Dendritic cell treated with granulocyte-macrophage colony-stimulating factor and Interleukin-4, amounts not matched to agents 40 ng/mL and 50 ng/mL, for 4 days (primary cell): ENCODE measurements at regions not wholly inside any gene's neighbourhood (a gene's known extent, or its start where the extent isn't known, plus 50 kb on each side); places are given as distances from the start of the nearest gene placed in this dataset.

Source experiments
- H3K27ac Mint-ChIP-seq: one replicate; pipeline ENCODE4 v1.8.0; 2022; ENCODE audit warnings: mild to moderate bottlenecking, mixed read lengths
- H3K27me3 Mint-ChIP-seq: one replicate; pipeline ENCODE4 v1.8.0; 2022; ENCODE audit warnings: mild to moderate bottlenecking, mixed read lengths
- H3K36me3 Mint-ChIP-seq: one replicate; pipeline ENCODE4 v1.8.0; 2022; ENCODE audit warnings: low read depth, mixed read lengths
- H3K4me1 Mint-ChIP-seq: one replicate; pipeline ENCODE4 v1.8.0; 2022; ENCODE audit warnings: low read depth, mixed read lengths
- H3K4me3 Mint-ChIP-seq: one replicate; pipeline ENCODE4 v1.8.0; 2022; ENCODE audit warnings: mild to moderate bottlenecking, moderate library complexity, mixed read lengths
- H3K9me3 Mint-ChIP-seq: one replicate; pipeline ENCODE4 v1.8.0; 2022; ENCODE audit warnings: mixed read lengths
- intact Hi-C: fragments of 100-400 bp; cut with micrococcal nuclease; formaldehyde crosslinking; loops from one replicate; pipeline ENCODE4 v1.15.0; 2022

DNA sequence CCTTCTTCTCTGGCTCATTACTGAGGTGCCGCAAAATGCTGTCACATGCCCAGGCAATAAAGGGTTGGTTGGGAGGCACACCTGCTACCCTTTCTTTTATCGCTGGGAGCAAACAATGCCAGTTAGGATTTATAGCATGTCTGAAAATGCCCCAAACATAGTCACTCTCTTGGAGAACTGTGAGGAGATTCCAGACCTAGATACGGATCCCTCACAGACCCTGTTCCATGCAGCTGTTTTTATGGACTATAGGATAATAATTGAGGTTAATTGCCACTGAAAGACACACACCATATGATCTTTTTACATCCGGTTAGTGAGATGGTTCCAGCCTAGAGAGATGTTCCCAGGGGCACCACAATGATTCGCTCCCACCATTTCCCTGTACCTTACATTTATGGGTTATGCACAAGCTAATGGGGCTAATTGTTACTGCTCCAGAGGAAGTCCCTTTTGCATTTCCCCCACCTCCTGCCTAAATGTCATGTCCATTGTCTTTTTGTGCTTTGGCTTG lies 318.1 kb downstream of the PIK3R1 start:
- Mint-ChIP-seq H3K4me1 (peaks cover 20% of the 10 kb centered on the region), H3K36me3 (no peaks in the 10 kb centered on the region), H3K4me3 (no peak overlapping the region), H3K27me3 (no peaks in the 10 kb centered on the region), H3K27ac (no peak overlapping the region), H3K9me3 (no peaks in the 10 kb centered on the region)
- intact Hi-C loops = no loop called here

DNA sequence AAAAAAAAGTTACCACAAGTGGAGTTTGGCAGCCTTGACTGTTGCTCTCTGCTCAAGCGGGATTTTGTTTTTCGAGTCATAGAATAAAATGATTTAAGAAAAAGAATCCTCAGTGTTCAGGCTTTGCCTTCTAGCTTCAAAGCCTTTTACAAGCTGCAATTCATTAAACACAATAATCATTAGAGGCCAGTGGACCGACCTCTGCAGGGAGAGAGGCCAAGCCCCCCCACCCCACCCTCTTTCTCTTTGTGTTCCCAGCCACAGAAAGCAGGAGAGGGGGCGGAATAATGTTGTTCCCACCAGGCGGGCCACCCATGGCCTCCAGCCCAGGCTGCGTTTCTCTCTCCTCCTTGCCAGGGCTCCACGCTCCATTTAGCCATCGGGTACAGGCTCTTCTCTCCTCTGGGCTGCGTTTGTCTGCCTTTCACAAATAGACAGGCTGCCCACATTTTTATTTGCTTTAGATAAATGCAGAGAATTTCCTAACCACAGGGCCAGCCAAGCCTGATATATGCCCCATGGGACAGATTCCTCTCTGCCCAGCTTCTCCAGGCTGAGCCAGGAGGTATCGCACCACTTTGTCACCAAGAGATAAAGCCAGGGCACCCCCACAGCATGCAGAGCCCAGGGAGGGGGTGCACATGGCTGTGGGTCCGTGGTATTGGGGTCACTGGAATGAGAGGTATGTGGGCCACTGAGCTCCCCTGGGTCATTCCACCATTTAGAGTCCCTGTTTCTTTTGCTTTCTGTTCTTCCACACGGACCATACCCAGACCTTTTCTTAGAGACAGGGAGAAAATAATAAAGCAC lies 318.8 kb downstream of the PIK3R1 start:
- intact Hi-C loops = no loop called here
- H3K27ac Mint-ChIP-seq = no peak overlapping the region

DNA sequence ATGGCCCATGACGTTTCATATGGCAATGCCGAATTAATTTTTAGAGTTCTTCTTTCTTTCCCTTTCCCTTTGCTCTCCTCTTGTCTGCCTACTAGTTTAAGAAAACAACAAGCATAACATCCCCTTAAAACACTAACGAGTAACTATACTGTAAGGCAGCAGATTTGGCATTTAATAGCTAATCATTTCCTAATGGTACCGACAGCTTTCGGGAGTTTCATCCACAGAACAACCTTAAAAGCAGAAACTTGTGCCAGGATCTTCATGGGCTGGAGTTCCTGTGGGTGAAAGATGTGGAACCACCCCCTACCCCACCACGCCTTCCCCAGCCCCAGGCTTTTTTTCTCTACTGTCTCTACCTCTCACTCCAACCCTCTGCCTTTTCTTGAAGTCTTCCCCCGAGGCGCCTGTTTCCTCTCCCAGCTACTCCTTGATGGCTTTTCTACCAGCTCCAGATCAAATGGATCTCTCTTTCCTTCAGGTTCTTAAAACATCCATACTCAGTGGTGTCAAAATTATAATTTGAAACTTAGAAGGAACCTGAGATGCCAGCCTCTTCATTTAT lies 319.5 kb downstream of the PIK3R1 start:
- Mint-ChIP-seq H3K9me3 (no peaks in the 10 kb centered on the region), H3K4me1 (peaks cover 20% of the 10 kb centered on the region), H3K27ac (no peak overlapping the region), H3K4me3 (no peak overlapping the region), H3K27me3 (peaks cover 1% of the 10 kb centered on the region), H3K36me3 (no peaks in the 10 kb centered on the region)
- intact Hi-C loops = no loop called here

More for the DNA sequence above, 318.8 kb downstream of the PIK3R1 start:
- Mint-ChIP-seq H3K4me3 (no peak overlapping the region), H3K9me3 (no peaks in the 10 kb centered on the region), H3K4me1 (peaks cover 20% of the 10 kb centered on the region), H3K36me3 (no peaks in the 10 kb centered on the region), H3K27me3 (peaks cover 1% of the 10 kb centered on the region)

DNA sequence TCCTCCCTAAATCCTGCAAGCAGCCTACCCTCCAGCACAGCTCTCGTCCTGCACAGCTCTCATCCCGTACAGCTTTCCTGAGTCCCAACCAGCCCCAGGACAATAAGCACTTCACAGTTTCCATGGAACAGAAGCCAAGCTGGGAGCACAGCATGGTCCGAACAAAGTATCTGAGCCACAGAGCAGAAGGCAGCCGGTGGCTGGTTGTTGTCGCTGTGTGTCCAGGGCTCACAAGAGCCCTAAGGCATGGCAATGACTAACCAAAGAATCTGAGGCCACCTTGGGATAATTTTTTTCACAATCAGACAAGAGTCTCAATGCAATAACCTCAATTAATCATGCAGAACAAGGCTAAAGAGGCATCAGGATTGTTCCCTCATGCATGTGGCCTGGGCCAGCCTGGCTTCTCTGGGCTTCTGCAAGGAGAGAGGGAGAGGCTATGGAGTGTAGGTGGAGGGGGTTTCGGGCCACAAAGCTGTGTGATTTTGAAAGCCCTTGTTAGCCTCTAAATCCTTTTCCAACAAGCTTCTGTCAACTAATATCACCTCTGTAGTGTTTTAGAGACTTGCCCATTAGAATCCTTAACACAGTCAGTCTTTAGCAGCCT lies 323.4 kb downstream of the PIK3R1 start:
- H3K27me3 Mint-ChIP-seq = peaks cover 3% of the 10 kb centered on the region
- intact Hi-C loops = no loop called here
- no peak overlapping the region for H3K27ac Mint-ChIP-seq
- no peak overlapping the region for H3K4me3 Mint-ChIP-seq
- H3K36me3 Mint-ChIP-seq = no peaks in the 10 kb centered on the region
- H3K4me1 Mint-ChIP-seq = no peaks in the 10 kb centered on the region
- no peaks in the 10 kb centered on the region for H3K9me3 Mint-ChIP-seq

DNA sequence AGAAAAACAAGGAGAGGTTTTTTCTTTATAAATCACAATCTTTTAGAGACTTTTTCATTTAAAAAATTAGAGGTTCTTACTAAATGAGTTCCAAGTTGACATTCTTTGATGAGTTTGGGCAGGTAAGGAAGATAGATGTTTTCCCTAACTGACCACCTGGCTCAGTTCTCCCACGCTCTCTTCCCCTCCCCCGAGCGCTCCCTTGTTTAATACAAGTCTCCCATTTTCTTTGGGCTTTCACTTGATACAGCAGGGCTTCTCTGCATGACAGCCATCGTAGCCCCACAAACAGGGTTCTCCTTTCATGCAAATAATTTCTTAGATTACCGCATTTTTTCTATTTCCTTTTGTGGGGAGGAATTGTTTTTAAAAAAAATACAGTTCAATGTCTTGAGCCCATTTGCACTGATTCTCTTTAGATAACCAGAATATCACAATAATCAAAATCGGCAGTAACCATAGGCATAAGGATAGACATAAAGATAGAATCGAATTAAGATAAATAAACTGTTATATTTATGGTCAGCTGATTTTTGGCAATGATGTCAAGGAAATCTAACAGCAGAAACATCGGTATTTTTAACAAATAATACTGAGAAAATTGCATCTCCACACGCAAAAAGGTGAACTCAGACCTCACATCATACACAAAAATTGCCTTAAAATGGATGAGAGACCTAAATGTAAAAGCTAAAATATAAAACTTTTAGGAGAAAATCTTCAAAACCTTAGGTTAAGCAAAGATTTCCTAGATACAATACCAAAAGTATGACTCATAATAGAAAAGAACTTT lies 325.4 kb downstream of the PIK3R1 start:
- H3K27ac Mint-ChIP-seq = no peak overlapping the region
- H3K27me3 Mint-ChIP-seq = peaks cover 4% of the 10 kb centered on the region
- no peak overlapping the region for H3K4me3 Mint-ChIP-seq
- no peaks in the 10 kb centered on the region for H3K4me1 Mint-ChIP-seq
- intact Hi-C loops = no loop called here
- H3K36me3 Mint-ChIP-seq = no peaks in the 10 kb centered on the region
- no peaks in the 10 kb centered on the region for H3K9me3 Mint-ChIP-seq

DNA sequence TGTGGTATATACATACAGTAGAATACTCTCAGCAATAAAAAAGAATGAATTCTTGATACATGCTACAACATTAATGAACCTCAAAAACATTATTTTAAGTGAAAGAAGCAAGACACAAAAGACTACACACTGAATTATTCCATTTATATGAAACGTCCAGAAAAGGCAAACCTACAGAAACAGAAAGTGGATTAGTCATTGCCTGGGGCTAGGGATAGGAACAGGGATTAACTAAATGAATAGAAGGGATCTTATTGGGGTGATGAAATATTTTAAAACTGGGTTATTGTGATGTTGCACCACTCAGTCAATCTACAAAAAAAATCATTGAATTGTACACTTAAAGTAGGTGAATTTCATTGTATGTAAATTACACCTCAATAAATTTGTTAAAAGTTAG lies 326.7 kb downstream of the PIK3R1 start:
- peaks cover 4% of the 10 kb centered on the region for H3K27me3 Mint-ChIP-seq

DNA sequence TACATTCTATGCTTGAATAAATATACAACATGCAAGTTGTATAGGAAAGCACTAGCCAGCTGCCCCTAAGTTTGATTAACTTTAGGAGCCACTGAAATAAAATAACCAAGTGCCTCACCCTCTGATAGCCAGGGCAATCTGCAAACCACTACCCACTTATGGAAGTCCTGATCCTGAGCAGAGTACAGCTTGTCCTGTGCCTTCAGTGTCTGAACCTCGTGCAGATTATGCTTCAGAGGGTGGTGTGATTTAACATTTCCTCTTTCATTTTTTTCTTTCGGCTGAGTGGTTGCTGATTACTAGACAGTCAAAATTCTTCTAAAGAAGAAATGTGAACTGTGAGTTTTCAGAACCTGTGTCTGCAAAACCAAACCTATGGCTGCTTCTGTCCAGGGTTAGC lies 327.7 kb downstream of the PIK3R1 start:
- no peaks in the 10 kb centered on the region for H3K36me3 Mint-ChIP-seq
- no peaks in the 10 kb centered on the region for H3K4me1 Mint-ChIP-seq
- no peaks in the 10 kb centered on the region for H3K9me3 Mint-ChIP-seq
- H3K27me3 Mint-ChIP-seq = peaks cover 4% of the 10 kb centered on the region
- H3K4me3 Mint-ChIP-seq = no peak overlapping the region
- H3K27ac Mint-ChIP-seq = no peak overlapping the region
- intact Hi-C loops = no loop called here

More for the DNA sequence above, 326.7 kb downstream of the PIK3R1 start:
- Mint-ChIP-seq H3K4me1 (no peaks in the 10 kb centered on the region), H3K9me3 (no peaks in the 10 kb centered on the region), H3K4me3 (no peak overlapping the region), H3K27ac (no peak overlapping the region), H3K36me3 (no peaks in the 10 kb centered on the region)
- intact Hi-C loops = no loop called here

DNA sequence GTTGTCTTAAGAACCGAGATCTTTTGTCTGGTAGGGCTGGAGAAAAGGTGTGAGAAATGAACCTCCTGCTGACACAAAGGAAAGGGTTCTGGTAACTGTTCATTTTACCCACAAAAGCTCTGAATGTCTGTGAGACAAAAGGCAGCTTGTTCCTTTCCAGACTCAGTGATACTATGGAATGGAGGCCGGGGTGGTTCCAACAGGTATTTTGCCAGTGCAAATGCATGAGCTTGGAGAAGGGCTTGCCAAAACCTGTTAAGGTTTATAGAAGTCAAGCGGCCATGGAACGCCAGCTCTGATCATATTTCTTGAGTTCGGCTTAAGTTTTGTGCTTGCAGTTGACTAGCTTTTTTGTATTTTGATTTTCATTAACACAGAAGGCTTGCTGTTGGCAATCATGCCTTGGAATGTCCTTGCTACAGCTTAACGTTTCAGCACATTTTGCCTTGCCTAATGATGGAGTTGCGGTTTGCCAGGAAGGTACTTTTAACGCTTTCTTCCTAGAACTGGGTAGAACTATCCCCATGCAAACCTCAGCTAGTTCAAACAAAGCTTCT lies 328.6 kb downstream of the PIK3R1 start:
- H3K27me3 Mint-ChIP-seq = peaks cover 4% of the 10 kb centered on the region
- H3K27ac Mint-ChIP-seq = no peak overlapping the region
- H3K4me3 Mint-ChIP-seq = no peak overlapping the region
- H3K36me3 Mint-ChIP-seq = no peaks in the 10 kb centered on the region
- intact Hi-C loops = no loop called here
- H3K9me3 Mint-ChIP-seq = no peaks in the 10 kb centered on the region
- H3K4me1 Mint-ChIP-seq = no peaks in the 10 kb centered on the region

DNA sequence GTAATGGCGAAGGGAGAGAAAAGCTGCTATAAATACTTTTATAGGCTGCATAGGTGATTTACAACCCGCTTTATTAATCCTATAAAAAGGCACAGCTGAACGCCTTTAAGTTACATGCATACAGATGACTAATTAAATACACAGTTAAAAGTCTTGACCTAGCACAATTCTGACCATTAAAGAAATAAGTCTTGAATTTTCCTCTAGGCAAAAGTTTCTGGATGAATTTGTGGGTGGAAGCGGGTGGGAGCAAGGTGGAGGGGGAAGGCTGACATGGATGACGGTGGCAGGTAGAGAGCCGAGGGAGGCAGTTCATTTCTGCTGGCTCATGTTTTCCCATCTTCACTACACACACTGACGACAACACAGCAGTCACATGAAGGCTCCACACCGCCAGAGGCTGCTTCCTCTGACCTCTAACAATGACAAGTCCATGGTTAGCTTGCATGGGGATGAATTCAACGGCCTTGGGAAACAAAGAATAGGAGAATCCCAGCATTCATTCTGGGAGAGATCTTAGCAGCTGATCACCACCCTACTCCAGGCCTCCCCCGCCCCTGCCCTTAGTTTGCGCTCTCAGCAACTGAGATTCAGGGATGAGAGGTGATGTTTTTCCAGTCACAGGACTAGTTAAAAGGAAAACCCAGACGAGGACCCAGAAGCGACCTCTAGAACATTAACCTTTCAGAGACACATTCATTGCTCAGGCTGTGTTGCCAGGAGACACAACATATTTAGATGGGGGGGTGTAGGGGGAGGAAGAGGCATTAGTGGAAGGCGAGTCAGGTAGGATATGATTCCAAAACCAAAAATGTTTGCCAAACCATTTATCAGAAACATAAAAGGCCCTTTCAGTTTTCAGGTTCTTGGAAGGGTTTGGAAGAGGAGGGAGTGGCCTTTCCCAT lies 329.3 kb downstream of the PIK3R1 start:
- Mint-ChIP-seq H3K36me3 (no peaks in the 10 kb centered on the region), H3K4me1 (no peaks in the 10 kb centered on the region), H3K4me3 (no peak overlapping the region), H3K9me3 (no peaks in the 10 kb centered on the region), H3K27me3 (peaks cover 2% of the 10 kb centered on the region), H3K27ac (no peak overlapping the region)
- intact Hi-C loops = no loop called here

DNA sequence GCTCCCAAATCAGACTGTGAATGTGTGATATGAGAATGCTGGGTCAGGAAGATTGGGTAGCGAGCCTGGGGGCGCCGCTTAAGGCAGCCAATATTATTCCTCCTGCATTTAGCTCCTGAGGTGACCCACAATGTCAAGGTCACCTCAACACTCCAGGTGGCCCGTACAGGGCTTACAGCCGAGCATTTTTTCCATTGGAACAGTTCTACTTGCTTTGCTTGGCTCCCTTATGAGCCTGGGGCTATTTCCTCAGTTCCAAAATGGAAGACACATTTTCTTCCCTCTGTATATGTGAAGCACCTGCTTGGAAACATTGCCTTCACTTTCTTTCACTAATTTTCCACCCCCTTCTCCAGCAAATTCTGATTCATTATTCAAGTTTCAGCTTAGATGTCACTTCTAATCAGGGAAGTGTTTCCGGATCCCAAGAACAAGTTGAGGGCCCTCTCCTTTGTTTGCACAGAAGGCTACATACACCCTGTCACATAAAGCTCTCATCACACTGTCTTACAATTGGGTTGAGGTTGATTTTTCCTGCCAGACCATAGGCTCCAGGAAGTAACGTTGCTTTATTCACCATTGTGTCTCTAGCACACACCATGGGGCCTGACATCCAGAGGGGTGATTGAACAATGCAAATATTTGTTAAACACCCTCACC lies 330.2 kb downstream of the PIK3R1 start:
- Mint-ChIP-seq H3K27ac (no peak overlapping the region), H3K4me3 (no peak overlapping the region), H3K9me3 (no peaks in the 10 kb centered on the region), H3K4me1 (no peaks in the 10 kb centered on the region), H3K36me3 (no peaks in the 10 kb centered on the region), H3K27me3 (peaks cover 2% of the 10 kb centered on the region)
- intact Hi-C loops = no loop called here

DNA sequence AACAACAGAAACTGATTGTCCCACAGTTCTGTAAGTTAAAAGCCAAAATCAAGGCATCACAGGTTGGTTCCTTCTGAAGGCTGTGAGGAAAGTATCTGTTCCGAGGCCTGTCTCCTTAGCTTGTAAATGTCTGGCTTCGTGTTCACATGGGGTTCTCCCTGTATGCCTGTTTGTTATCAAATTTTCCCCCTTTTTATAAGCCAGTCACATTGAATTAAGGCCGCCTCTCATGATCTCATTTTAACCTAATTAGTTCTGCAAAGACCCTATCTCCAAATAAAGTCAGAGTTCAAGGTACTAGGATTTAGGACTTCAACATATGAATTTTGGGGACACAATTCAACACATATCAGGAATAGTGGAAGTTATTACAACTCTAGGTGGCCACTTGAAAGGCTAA lies 331.5 kb downstream of the PIK3R1 start:
- H3K27ac Mint-ChIP-seq = no peak overlapping the region
- H3K36me3 Mint-ChIP-seq = no peaks in the 10 kb centered on the region
- intact Hi-C loops = no loop called here
- no peaks in the 10 kb centered on the region for H3K9me3 Mint-ChIP-seq
- peaks cover 2% of the 10 kb centered on the region for H3K27me3 Mint-ChIP-seq
- no peaks in the 10 kb centered on the region for H3K4me1 Mint-ChIP-seq
- no peak overlapping the region for H3K4me3 Mint-ChIP-seq

DNA sequence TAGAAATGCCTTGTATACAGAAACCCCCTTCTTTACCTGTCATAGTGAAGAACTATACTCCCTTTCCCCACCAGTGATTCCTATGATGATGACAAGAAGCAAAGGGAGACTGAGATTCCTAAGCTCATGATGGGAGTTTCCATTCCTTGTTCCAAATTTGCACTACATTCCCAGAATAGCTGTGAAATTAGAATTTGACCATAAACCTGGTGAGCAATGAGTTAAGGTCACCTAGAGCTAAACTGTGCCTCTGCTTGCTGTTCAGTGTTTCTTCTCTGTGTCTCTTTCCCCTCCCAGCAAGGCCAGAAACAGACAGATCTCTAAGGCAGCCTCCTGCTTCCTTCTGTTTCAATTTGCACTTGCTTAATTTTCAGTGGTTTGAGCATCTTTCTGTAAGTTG lies 332.1 kb downstream of the PIK3R1 start:
- no peaks in the 10 kb centered on the region for H3K36me3 Mint-ChIP-seq
- H3K4me3 Mint-ChIP-seq = no peak overlapping the region
- H3K27me3 Mint-ChIP-seq = peaks cover 2% of the 10 kb centered on the region
- no peaks in the 10 kb centered on the region for H3K9me3 Mint-ChIP-seq
- H3K27ac Mint-ChIP-seq = no peak overlapping the region
- H3K4me1 Mint-ChIP-seq = no peaks in the 10 kb centered on the region
- intact Hi-C loops = no loop called here
